GM18870 (cell line): ENCODE measurements at regions not wholly inside any gene's neighbourhood (a gene's known extent, or its start where the extent isn't known, plus 50 kb on each side); places are given as distances from the start of the nearest gene placed in this dataset.

Source experiments
- ATAC-seq: cut with Tn5 transposase; IDR thresholded peaks from one replicate; pipeline ENCODE4 v1.9.1; 2021; ENCODE audit warnings: moderate library complexity; ENCODE audit not compliant: unreplicated experiment

- no peak for ATAC-seq
Observed at GRCh38 chr4:107330916-107331315, 294.8 kb upstream of the DKK2 start.

- no peak for ATAC-seq
Observed at GRCh38 chr4:107319386-107319785, 283.3 kb upstream of the DKK2 start.

- no peak for ATAC-seq
Observed at GRCh38 chr4:107318078-107318477, 282.0 kb upstream of the DKK2 start.

- no peak for ATAC-seq
Observed at GRCh38 chr4:107317611-107318010, 281.5 kb upstream of the DKK2 start.

GRCh38 chr4:107315584-107315983 lies 279.5 kb upstream of the DKK2 start:
- no peak for ATAC-seq

GRCh38 chr4:107314156-107314555 lies 278.0 kb upstream of the DKK2 start:
- ATAC-seq, result no peak

- ATAC-seq, result no peak
Observed at GRCh38 chr4:107312366-107312765, 276.3 kb upstream of the DKK2 start.

- ATAC-seq, result no peak
Observed at GRCh38 chr4:107304699-107305286, 268.7 kb upstream of the DKK2 start.

GRCh38 chr4:107299646-107300045 lies 263.5 kb upstream of the DKK2 start:
- no peak for ATAC-seq

GRCh38 chr4:107292979-107293378 lies 256.9 kb upstream of the DKK2 start:
- ATAC-seq, result no peak

GRCh38 chr4:107283587-107284559 lies 247.8 kb upstream of the DKK2 start:
- no peak for ATAC-seq

GRCh38 chr4:107279733-107280132 lies 243.6 kb upstream of the DKK2 start:
- no peak for ATAC-seq

GRCh38 chr4:107278791-107279483 lies 242.8 kb upstream of the DKK2 start:
- no peak for ATAC-seq

GRCh38 chr4:107276052-107276451 lies 239.9 kb upstream of the DKK2 start:
- ATAC-seq, result no peak

- ATAC-seq, result no peak
Observed at GRCh38 chr4:107275225-107275624, 239.1 kb upstream of the DKK2 start.

GRCh38 chr4:107270614-107271013 lies 234.5 kb upstream of the DKK2 start:
- no peak for ATAC-seq

- no peak for ATAC-seq
Observed at GRCh38 chr4:107269175-107269574, 233.1 kb upstream of the DKK2 start.

GRCh38 chr4:107265859-107266258 lies 229.7 kb upstream of the DKK2 start:
- no peak for ATAC-seq

GRCh38 chr4:107261241-107261874 lies 225.2 kb upstream of the DKK2 start:
- no peak for ATAC-seq

GRCh38 chr4:107258359-107258758 lies 222.2 kb upstream of the DKK2 start:
- no peak for ATAC-seq

- ATAC-seq, result no peak
Observed at GRCh38 chr4:107255596-107255995, 219.5 kb upstream of the DKK2 start.
